Subcutaneous abdominal adipose tissue (tissue), 5 donors: ENCODE measurements at regions not wholly inside any gene's neighbourhood (a gene's known extent, or its start where the extent isn't known, plus 50 kb on each side); places are given as distances from the start of the nearest gene placed in this dataset.
"Not testable (repeated sequence)": the region's sequence is repeated elsewhere in the genome, so short reads cannot be mapped to it uniquely, and the experiment has no call there.

ENCODE experiments used
- H3K27ac ChIP-seq: one replicate; pipeline ENCODE4 v1.7.0; 2013; ENCODE audit warnings: low read depth, mild to moderate bottlenecking, inconsistent platforms, low read length, moderate library complexity
- H3K27me3 ChIP-seq, 5 donors: one replicate each; pipeline ENCODE4 v1.7.0; 2013; ENCODE audit warnings: low read length in 5 of 5, inconsistent platforms in 1 of 5; ENCODE audit not compliant: control insufficient read depth in 5 of 5, insufficient read depth in 4 of 5
- H3K36me3 ChIP-seq, 5 donors: one replicate each; pipeline ENCODE4 v1.7.0; 2013; ENCODE audit warnings: low read length in 5 of 5; ENCODE audit not compliant: control insufficient read depth in 5 of 5, insufficient read depth in 5 of 5
- H3K4me1 ChIP-seq, 5 donors: one replicate each; pipeline ENCODE4 v1.7.0; 2013; ENCODE audit warnings: low read length in 5 of 5, mild to moderate bottlenecking in 3 of 5, moderate library complexity in 1 of 5; ENCODE audit not compliant: control insufficient read depth in 5 of 5, insufficient read depth in 5 of 5
- H3K4me3 ChIP-seq, 5 donors: one replicate each; pipeline ENCODE4 v1.7.0; 2013; ENCODE audit warnings: low read length in 5 of 5, low read depth in 1 of 5
- H3K9ac ChIP-seq, 5 donors: one replicate each; pipeline ENCODE4 v1.7.0; 2013; ENCODE audit warnings: low read length in 5 of 5, mild to moderate bottlenecking in 4 of 5, moderate library complexity in 3 of 5
- H3K9me3 ChIP-seq, 5 donors: one replicate each; pipeline ENCODE4 v1.7.0; 2013; ENCODE audit warnings: low read length in 5 of 5; ENCODE audit not compliant: control insufficient read depth in 5 of 5
- donor health status: healthy.
- donor health status: healthy.
- donor health status: healthy.
- donor health status: healthy.
- donor health status: healthy.

- no peak overlapping the region for H3K27ac ChIP-seq
- no peaks in the 10 kb centered on the region for H3K36me3 ChIP-seq
- peaks cover 0 to 2% (median 0%) of the 10 kb centered on the region in 5 donors for H3K27me3 ChIP-seq
- no peak overlapping the region for H3K9ac ChIP-seq
- H3K4me1 ChIP-seq: no peaks in the 10 kb centered on the region
- no peaks in the 10 kb centered on the region for H3K9me3 ChIP-seq
- H3K4me3 ChIP-seq: no peak overlapping the region
These were observed 218.4 kb downstream of the STK31 start for GRCh38 chr7:23928418-23928775.

GRCh38 chr7:23930312-23930711 is 220.3 kb downstream of the STK31 start:
- Histone ChIP-seq H3K36me3 (no peaks in the 10 kb centered on the region), H3K27me3 (peaks cover 0 to 2% (median 0%) of the 10 kb centered on the region in 5 donors), H3K4me1 (no peaks in the 10 kb centered on the region), H3K4me3 (no peak overlapping the region), H3K9ac (no peak overlapping the region), H3K9me3 (peaks cover 0 to 3% (median 0%) of the 10 kb centered on the region in 5 donors), H3K27ac (no peak overlapping the region)

DNA sequence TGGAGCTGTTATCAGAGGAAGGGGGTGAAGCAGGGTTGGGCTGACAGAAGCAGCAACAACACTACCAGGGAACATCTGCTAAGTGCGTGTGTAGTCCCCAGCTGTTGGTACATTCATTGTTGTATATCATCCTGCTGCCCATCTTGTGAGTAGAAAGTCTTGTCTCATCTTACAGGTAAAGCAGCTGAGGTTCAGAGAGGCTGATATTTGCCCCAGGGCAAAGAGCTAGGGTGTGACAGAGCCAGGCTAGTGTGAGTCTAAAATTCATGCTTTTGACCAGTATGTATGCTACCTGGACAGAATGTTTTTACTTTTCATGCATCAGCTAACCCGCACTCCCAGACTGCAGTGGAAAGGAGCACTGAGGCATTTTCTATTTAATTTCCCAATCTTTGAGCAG is 221.6 kb downstream of the STK31 start:
- no peak overlapping the region for H3K27ac ChIP-seq
- H3K9me3 ChIP-seq: peaks cover 0 to 3% (median 0%) of the 10 kb centered on the region in 5 donors
- no peak overlapping the region for H3K9ac ChIP-seq
- no peak overlapping the region for H3K4me3 ChIP-seq
- H3K27me3 ChIP-seq: peaks cover 0 to 2% (median 0%) of the 10 kb centered on the region in 5 donors
- H3K4me1 ChIP-seq: no peaks in the 10 kb centered on the region
- no peaks in the 10 kb centered on the region for H3K36me3 ChIP-seq

- Histone ChIP-seq H3K4me1 (no peaks in the 10 kb centered on the region), H3K36me3 (no peaks in the 10 kb centered on the region), H3K9ac (no peak overlapping the region), H3K27ac (no peak overlapping the region), H3K9me3 (peaks cover 0 to 5% (median 0%) of the 10 kb centered on the region in 5 donors), H3K4me3 (no peak overlapping the region), H3K27me3 (no peaks in the 10 kb centered on the region)
These were observed 228.2 kb downstream of the STK31 start for GRCh38 chr7:23938215-23938614.

DNA sequence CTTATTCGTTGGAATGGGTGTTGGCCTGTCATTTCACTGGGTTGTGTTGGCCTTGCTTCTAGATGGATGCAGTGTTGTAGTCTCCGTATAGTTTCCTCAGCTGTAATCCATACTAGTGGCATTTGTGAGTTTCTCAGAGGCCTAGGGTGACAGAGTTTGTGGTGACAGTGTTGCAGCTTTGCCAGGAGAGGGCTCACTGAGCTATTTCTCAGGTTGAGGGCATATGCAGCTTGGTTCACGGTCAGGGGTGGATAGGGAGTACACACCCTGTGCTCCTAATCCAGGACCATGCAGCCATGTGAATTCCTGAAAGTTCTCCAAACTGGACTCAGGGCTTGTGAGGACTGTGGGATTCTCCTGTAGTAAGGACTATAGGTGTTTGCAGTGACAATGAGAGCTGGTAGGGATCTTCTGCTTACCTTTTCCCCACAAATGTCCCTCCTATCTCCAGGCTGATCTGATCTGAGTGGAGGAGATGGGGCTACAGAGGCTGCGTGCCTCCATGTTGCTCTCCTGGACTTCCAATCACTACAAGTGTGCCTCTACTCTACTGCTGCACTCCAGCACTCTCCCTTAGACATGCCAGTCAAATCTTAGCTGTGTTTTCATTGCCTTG is 229.0 kb downstream of the STK31 start:
- no peaks in the 10 kb centered on the region for H3K4me1 ChIP-seq
- H3K27me3 ChIP-seq: no peaks in the 10 kb centered on the region
- peaks cover 0 to 10% (median 3%) of the 10 kb centered on the region in 5 donors for H3K9me3 ChIP-seq
- no peak overlapping the region for H3K27ac ChIP-seq
- no peak overlapping the region for H3K4me3 ChIP-seq
- no peaks in the 10 kb centered on the region for H3K36me3 ChIP-seq
- H3K9ac ChIP-seq: no peak overlapping the region

DNA sequence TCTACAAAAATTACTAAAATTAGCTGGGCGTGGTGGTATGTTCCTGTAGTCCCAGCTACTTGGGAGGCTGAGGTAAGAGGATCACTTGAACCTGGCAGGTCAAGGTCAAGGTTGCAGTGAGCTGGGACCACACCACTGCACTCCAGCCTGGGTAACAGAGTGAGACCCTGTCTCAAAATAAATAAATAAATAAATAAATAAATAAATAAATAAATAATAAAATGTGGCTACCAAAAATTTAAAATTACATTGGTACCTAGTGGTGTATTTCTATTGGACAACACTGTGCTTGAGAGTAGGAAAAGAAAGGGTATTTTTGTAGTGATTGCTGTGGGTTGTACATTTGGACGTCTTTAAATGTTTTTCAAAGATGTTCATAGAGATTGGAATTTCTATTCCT is 229.7 kb downstream of the STK31 start:
- H3K36me3 ChIP-seq, H3K4me3 ChIP-seq, H3K9ac ChIP-seq, H3K27me3 ChIP-seq, H3K4me1 ChIP-seq, H3K27ac ChIP-seq, H3K9me3 ChIP-seq: not testable (repeated sequence)

DNA sequence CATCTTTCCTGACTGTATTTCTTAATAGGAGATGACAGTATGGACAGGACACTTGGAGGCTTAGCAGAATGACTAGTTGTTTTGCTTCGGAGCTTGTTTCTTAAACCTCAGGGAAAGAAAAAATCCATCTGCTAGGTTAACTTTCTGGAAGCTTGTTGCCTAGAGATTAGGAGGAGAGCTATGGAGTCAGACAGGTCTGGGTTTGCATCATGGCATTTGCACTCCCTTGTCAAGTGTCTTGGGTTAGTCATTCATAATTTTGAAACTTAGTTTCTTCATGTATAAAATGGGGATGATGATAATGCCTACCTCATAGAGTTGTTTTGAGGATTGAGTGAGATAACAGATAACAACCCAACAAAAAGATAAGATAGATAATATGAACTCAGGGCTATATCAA is 231.5 kb downstream of the STK31 start:
- Histone ChIP-seq H3K4me3 (no peak overlapping the region), H3K27me3 (no peaks in the 10 kb centered on the region), H3K9ac (no peak overlapping the region), H3K9me3 (peaks cover 0 to 20% (median 5%) of the 10 kb centered on the region in 5 donors), H3K27ac (no peak overlapping the region), H3K4me1 (no peaks in the 10 kb centered on the region), H3K36me3 (no peaks in the 10 kb centered on the region)

GRCh38 chr7:23942032-23942431 is 232.0 kb downstream of the STK31 start:
- Histone ChIP-seq H3K4me1 (no peaks in the 10 kb centered on the region), H3K27me3 (no peaks in the 10 kb centered on the region), H3K36me3 (no peaks in the 10 kb centered on the region), H3K27ac (no peak overlapping the region), H3K4me3 (no peak overlapping the region), H3K9ac (no peak overlapping the region), H3K9me3 (peaks cover 0 to 20% (median 5%) of the 10 kb centered on the region in 5 donors)

DNA sequence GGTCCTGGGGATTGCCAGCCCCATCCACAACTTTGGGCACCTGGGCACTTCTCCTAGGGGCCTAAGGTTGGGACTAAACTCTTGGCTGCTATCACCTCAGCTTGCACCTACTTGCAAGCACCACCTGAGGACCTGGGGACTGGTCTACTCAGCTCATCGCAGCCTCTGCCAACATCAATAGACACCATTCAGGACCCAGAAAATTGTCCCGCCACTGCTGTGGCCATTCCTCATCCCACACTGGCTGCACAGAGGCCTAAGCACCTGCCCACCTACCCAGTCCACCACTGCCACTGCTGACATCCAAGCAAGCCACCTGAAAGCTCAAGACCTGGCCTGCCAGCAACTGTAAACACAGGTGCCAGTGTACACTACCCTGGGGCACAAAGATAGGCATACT is 234.1 kb downstream of the STK31 start:
- H3K27me3 ChIP-seq: no peaks in the 10 kb centered on the region
- peaks cover 0 to 20% (median 5%) of the 10 kb centered on the region in 5 donors for H3K9me3 ChIP-seq
- no peaks in the 10 kb centered on the region for H3K4me1 ChIP-seq
- no peak overlapping the region for H3K9ac ChIP-seq
- H3K4me3 ChIP-seq: no peak overlapping the region
- no peaks in the 10 kb centered on the region for H3K36me3 ChIP-seq
- no peak overlapping the region for H3K27ac ChIP-seq

DNA sequence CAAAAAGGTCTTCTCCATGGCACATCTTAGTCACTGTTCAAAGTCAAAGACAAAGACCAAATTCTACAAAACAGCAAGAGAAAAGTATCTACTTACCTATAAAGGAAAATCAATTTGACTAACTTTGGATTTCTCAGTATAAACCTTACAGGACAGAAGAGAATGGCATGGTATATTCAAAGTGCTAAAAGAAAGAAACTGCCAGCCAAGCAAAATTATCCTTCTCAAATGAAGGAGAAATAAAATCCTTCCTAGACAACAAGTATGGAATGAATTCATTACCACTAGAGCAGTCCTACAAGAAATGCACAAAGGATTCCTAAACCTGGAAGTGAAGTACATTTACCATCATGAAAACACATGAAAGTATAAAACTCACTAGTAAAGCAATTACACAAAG is 235.5 kb downstream of the STK31 start:
- H3K9me3 ChIP-seq: peaks cover 0 to 20% (median 5%) of the 10 kb centered on the region in 5 donors
- no peaks in the 10 kb centered on the region for H3K36me3 ChIP-seq
- H3K4me1 ChIP-seq: no peaks in the 10 kb centered on the region
- H3K27ac ChIP-seq: no peak overlapping the region
- H3K4me3 ChIP-seq: no peak overlapping the region
- no peak overlapping the region for H3K9ac ChIP-seq
- no peaks in the 10 kb centered on the region for H3K27me3 ChIP-seq
